NK-92 treated with Interleukin-12 subunit alpha and Interleukin-12 subunit beta, amount 100 ng/mL, for 24 hours (cell line): ENCODE measurements at regions not wholly inside any gene's neighbourhood (a gene's known extent, or its start where the extent isn't known, plus 50 kb on each side); places are given as distances from the start of the nearest gene placed in this dataset.
"Not testable (repeated sequence)": the region's sequence is repeated elsewhere in the genome, so short reads cannot be mapped to it uniquely, and the experiment has no call there.

Experiments used
- DNase-seq: peaks from one replicate; lab custom pipeline; 2025; lab: John Stamatoyannopoulos, UW

DNA sequence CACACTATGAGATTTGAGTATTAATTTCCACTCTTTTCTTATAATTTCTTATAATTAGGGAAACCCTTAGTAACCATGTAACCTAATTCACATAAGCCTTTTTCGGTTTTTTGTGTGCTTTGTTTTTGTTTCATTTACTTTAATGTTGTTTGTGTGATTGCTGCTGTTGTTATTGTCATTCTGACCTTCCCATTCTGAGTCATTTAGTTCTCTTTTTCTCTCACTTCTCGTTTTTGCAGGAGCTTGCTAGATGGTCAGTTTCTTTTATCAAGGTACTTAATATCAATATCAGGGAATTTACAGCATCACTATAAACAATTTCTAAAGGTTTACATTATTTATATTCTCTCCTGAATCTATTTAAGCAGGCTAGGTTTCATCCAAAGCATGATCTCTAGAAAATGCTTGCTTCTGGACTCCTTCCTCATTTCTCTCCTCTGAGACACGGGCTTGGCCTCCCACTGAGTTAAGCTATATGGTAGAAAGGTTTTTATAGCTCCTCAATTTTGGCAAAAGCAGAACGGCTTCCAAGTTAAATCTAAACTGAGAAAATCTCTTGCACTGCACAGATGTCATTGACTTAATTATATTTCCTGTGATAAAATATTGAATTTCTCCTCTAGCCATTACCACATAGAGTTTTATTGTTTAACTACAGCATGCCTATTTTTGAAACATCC is 534.2 kb downstream of the NSUN3 start:
- DNase-seq: no peak

DNA sequence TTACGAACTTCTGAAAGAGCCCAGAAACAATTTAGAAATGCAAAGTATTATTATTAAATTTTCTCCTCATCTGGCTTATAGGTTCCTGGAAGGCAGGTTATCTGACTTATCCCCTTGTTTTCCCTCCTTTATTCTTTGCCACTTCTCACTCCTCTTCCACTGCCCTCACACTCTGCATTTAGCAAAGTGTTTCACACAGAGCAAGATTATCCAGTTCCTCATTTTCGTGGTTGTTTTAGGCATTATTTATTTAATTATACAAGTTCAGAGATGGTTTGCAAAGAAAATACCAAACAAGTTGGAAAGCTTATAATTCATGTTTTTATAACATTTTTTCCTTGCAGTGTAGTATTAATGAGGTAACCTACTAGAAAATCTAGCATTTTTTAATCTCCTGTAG is 544.9 kb downstream of the NSUN3 start:
- DNase-seq: no peak

DNA sequence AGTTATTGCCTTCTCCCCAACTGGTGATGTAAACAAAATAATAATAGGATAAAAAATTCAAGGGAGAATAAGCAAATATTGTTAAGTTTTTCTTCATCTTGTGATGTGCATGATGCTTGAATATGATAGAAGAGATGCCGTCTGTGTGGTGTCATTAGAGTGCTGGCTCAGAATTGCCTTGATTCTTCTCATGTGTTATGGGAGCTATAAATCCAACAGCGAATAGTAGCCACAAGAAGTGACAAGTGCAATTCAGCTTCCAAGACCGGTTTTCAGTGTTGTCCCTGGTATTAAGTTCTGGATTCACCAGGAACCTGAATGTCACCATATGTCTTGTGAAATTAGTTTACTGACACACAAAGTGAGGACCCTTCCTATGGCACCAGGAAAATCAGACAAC is 547.0 kb downstream of the NSUN3 start:
- no peak for DNase-seq

DNA sequence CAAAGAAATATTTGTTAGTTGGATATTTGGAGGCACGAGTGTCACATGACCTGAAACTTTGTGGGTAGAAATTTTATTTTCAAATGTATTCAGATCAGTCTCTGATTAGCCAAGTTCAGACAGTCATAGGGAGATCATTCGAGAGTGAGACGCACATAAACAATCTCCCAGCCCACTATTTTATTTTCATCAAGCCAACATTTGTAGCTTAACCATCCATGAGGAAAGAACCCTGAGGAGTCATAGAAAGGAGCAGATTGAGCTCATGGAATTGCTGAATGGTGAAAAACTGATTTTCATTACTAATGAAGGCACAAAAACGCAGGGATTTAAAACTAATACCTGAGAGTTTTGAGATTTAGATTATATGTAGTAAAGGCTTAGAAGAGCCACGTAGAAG is 548.7 kb downstream of the NSUN3 start:
- no peak for DNase-seq

DNA sequence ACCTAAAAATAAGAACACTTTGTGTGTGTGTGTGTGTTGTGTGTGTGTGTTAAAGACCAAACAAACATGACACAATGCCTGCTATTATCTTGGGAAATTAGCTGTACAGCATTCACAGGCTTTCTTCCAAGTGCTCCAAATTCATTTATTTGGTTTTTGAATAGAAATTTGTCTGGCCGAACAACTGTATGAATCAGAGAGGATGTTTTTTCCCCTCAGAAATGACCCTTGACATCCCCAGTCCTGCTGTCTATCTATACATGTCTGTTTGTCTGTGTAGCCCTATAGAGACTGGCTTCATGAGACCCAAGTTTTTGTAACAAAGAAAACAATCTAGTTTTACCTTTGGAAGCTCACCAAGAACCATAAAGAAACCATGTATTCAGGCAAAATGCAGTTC is 549.8 kb downstream of the NSUN3 start:
- no peak for DNase-seq

DNA sequence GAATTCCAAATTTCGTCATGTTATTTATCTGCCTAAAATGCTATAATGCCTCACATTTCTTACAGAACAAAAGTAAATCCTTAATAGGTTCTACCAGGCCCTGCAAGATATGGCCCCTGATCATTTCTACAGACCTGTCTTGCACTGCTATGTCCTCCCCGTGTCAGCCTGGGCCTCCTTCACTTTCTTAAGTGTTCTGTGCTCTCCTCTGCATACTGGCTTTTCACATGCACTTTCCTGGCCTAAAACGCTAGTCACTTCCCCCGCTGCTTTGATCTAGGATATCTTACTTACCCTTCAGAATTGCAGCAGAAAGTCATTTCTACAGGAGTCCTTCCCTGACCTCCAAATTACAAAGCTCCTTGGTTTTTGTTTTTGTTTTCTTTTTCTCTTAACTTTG is 551.3 kb downstream of the NSUN3 start:
- DNase-seq: no peak

DNA sequence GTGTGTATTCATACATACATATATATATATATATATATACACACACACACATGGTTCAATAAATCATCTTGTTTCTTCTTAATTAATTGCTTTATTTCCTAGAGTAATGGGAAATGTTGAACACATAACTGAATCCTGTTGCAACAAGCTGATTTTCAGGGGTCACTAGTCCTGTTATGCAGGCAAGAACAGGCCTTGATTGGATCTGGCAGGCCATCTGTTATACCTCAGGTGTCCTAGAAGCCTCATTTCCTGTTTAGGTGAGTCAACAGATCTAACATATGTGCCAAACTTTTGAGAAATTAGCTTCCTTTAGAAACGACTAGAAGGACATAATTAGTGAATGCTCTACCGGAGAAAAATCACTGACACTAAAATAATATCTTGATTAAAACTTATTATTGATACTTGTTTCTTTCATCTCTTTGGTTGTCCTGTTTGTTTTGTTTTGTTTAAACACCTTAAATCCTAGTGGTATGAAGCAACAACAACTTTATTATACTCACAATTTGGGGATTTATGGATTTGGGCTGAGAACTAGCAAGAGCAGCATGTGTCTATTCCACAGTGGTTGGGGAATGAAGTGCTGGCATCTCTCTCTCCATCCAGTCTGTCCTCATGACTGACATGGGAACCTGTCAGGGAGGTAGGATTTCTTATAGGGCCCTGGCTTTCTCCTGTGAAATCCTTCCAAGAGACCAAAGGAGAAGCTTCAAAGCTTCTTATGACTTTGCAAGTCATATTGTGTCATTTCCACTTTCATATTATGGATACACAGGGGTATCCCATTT is 552.6 kb downstream of the NSUN3 start:
- DNase-seq: no peak

DNA sequence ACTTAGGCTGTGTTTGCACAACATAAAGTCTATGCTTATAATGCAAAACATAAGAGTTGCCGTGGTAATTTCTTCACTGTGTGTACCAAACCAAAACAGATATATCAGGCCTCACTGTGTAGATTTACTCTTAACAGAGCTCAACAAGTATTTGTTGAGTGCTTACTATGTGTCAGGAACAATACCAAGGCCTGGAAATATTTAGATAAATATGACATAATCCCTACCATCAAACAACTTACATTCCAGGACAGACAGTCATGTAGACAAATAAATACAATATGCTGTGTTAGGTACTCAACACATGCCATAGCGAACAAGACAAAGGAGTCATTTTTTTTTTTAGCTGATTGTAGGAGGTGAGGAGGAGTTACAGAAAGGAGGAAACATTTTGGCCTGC is 554.0 kb downstream of the NSUN3 start:
- no peak for DNase-seq

DNA sequence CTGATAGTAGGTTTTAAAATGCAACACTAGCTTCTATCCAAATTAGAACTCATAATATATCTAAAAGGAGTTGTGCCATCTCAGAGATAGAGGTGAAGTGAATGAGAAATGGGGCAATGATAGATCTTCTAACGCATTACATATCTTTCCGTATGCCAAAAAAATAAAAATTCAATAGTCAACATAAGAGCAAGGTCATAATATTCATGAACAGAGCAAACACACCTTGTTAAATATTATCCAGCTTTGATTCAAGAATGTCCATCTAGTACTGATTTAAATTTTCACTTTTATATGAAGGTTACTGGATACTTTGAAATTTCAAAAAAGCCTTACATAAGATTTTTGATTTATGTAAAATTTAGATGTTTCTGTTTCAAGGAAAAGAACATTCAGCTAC is 554.5 kb downstream of the NSUN3 start:
- DNase-seq: no peak

DNA sequence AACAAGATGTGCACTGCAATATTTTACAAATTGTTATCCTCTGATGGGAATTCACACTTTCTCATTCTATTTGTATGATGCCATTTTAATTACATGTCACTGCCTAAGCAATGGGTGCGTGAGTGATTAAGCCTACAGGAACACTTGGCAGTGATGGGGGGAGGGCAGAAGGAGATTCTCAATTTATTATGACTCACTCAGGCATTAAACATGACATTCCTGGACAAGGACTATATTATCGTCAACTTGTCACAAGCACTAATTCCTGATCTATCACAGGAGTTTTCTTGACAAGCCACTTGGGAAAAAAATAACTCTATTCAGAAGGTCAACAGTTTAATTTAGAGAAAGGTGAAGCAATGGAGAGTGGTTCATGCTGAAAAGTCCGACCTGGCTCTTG is 556.8 kb downstream of the NSUN3 start:
- DNase-seq: no peak

DNA sequence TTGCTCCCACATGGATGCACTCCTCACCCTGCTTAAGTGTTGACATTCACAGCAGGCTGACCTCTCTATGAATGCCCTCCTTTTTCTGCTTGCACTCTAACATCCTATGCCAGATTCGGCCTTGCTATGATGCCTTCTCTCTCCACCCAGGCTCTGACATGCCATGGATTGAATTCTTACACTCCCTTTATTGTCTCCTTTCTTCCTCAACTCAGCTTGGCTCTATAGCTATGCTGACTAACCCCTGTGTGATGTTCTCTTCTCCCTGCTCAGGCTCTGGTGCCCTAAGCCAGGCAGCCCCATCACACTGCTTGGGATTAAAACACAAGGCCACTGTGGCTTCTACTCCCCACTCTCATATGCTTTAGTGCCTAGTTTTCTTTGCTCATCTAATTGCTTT is 563.7 kb downstream of the NSUN3 start:
- DNase-seq: no peak

DNA sequence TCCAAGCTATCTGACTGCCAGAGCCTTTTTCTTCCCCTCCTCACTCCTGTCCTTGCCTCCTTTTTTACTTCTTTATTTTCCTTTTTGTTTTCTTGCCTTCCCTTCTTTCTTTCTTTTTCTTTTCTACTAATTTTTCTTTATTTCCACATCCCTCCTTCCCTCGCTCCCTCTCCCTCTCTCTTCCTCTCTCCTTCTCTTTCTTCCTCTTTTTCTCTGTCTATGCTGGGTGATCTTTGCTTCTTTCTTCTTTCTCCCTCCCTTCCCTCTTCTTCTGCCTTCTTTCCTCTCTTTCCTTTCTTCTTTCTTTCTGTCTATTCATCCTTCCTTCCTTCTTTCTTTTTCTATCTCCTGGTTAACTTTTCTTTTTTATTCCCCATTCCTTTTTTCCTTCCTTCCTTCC is 564.8 kb downstream of the NSUN3 start:
- DNase-seq: no peak

DNA sequence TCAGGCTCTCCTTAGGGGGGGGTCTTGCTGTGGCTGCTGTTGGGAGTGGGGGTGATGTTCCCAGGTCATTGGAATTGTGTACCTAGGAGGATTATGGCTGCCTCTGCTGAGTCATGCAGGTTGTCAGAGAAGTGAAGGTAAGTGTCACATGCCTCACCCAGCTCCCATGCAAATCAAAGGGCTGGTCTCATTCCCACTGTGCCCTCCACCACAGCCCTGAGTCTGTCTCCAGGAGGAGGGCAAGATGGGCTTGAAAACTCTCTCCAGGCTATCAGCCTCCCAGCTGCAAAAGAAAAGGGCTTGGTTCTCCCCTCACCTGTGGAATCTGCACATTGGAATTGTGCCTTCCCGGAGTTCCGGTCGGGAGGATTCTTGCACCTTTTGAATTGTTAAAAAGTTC is 580.5 kb downstream of the NSUN3 start:
- no peak for DNase-seq

DNA sequence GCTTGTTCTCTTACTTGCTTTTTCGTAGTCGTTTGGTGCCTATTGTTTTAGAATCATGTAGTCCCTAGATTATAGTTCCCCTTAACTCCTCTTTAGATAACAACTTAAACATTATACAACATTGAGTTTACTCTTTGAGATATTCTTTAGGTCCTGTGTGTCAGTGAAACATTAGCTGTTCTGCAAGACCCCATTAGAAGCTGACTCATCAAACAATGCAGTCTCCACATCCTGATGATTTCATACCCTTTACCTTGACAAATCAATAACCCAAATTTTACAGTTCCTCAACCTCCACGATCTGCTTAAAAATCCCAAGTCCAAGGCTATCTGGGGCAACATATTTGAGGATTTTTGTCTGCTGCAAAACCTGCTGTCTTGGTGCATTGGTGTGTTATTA is 582.9 kb downstream of the NSUN3 start:
- DNase-seq: no peak

DNA sequence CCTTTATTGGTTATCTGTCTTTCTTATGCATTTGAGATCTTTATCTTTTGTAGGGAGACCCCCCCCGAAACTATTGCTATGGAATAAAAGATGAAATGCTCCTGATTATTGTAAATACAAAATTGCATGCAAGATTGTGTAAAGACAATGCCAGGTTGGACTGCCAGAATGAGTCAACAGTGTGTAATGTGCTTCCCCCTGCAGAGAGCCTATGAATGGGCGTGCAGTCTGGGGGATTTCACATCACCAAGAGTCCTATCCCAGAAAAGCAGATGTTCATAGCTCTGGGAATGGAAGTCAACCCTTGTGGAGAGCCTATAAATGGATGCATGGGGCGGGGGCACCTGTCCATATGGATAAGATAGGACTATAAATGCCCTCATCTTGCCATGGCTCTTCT is 584.3 kb downstream of the NSUN3 start:
- DNase-seq: no peak

DNA sequence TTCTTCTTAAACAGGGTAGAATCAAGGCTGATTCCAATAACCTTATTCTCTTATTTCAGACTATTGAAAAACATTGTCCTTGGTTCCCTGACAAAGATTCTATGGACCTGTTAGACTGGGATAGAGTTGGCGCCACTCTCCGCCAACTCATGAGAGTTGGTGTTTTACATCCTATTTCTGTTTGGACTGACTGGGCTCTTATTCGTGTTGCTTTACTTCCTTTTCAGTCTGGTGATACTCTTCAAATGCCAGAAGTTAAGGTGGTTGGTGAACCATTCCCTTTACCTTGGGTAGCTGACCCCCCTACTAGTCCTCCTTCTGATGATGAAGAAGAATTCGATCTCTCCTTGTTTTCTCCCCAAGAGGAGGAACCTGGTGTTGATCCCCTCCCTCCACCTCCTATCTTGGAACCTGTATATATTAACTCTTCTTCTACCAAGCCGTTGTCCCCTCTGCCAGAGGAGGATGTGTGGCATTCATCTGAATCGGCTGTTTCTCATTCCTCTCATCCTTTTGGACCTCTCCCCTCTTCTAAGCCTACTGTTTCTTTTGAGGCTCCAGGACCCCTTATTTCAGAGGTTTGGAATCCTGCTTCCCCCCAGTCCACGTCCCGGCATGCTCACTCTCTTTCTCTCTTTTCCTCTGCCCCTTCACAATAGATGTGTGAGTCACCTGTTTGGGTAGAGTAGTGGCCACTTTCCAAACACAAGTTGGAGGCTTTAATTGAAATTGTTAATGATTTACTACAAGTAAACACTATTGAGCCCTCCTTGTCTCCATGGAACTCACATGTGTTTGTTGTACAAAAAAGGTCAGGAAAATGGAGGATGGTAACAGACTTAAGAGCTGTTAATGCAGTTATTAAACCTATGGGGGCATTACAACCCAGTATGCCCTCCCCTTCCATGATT is 585.7 kb downstream of the NSUN3 start:
- not testable (repeated sequence) for DNase-seq

DNA sequence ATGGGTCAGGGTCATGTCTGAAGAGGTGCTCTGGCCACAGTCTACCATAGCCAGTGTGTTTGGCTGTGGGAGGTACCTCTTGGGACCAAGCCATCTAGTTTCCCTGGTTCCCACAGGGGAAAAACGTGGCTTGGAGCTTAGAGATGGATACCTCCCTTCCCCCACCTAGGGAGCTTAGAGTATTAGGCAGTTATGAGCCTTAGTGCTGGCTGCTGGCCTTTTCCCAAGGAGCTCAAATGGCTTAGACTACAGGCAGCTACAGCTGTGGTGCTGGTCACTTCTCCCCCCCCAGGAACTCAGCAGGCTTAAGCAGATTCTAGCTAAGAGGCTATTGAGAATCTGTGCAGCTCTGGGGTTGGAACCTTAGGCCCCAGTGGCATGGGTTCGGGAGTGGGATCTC is 591.2 kb downstream of the NSUN3 start:
- no peak for DNase-seq

DNA sequence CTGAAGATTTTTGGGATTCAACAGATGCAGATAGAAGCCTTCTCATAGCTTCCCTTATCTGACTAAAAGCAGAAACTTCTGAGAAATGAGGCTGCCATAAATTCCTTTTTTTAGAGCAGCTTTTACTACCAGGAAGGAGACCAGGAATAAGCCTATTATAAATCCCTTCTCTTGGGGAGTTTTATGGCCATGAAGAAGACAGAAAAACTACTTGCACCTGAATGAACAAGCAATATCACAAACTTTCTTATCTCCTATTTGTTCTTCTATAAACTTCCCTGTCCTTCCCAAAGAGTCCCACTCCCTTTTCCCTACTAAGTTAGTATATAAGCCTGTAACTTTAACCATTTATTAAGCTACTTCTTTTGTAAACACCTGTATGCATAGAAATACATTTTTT is 603.1 kb downstream of the NSUN3 start:
- DNase-seq: no peak

DNA sequence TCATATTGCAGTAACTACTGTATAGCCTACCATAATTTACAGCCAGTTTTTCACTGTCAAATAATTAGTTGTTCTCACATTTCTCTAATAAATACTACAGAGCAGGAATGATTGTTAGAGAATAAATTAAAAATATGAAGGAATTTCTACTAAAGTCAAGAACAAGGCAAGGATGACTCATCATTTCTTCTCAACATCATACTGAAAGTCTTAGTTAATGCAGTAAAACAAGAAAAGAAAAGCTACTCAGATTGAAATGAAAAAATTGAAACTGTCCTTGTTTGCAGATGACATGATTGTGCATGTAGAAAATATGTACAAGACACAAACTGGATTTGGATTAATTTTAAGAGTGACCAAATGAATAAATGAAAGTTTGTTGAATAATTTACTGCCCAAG is 608.2 kb downstream of the NSUN3 start:
- no peak for DNase-seq

DNA sequence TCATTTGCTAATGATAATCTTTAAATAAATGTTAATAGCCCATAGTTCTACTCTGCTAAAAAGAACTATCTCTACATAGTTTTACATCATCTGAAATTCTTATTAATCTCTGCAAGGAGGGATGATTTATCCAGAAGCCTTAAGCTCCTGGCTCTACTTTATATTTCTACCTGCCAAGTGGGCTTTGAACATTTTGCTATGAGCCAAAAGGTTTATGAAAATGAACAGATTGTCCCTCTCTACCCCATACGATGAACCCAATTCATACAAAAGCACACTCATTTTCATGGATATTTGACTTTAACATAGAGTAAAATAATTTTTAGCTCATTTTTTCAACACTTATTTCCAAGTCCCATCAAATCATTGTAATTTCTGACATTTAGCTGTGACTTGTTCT is 611.0 kb downstream of the NSUN3 start:
- no peak for DNase-seq

DNA sequence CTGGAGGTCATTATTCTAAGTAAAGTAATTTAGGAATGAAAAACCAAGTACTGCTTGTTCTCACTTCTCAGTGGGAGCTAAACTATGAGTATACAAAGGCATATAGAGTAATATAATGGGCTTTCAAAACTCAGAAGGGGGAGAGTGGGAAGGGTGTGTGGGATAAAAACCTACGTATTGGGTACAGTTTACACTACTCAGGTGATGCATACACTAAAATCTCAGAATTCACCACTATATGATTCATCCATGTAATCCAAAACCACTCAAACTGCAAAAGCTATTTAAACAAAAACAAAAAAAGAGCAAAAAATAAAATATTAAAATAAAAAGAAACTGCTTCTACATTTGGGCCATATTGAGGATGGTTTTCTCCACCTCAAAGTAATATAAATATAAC is 623.3 kb downstream of the NSUN3 start:
- no peak for DNase-seq

DNA sequence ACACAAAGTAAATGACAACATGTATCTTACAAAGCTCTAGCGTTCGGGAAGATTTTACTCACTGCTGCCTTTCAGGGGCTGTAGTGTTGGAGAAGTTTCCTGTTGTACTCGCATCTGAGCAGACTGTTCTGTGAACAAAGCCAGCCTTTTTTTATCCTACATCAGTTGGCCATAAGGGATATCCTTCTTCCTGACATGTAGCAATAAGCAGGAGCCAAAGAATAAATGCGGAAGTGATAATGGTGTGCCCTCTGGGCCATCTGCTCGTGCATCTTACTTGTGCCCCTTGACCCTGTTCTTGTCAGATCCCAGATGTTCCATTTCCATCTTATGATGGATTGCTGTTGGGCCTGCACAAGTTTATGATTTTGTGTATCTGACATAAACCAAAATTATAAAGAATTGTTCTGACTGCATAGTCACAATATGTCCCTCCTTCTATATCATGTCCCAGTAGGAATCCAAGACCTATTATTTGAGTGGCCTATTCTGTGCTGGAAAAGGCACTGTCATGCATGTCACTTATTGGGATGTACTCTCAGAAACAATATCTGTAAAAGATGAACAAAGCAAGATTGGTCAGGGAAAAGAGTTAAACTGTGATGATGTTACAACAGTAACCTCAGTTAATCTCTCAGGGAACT is 631.3 kb downstream of the NSUN3 start:
- DNase-seq: no peak
